K562 (cell line): ENCODE measurements at regions not wholly inside any gene's neighbourhood (a gene's known extent, or its start where the extent isn't known, plus 50 kb on each side); places are given as distances from the start of the nearest gene placed in this dataset.

Experiments
- MGA ChIP-seq: fragments of 450-650 bp; IDR thresholded peaks from 2 replicates; pipeline ENCODE4 v1.6.1; 2016; ENCODE audit warnings: mild to moderate bottlenecking, moderate library complexity
- NCOA1 ChIP-seq: fragments of 450-650 bp; IDR thresholded peaks from 2 replicates; pipeline ENCODE4 v1.6.1; 2016; ENCODE audit warnings: low read depth
- SOX6 ChIP-seq: fragments of 450-650 bp; IDR thresholded peaks from 2 replicates; pipeline ENCODE4 v1.6.1; 2014; ENCODE audit warnings: mild to moderate bottlenecking

DNA sequence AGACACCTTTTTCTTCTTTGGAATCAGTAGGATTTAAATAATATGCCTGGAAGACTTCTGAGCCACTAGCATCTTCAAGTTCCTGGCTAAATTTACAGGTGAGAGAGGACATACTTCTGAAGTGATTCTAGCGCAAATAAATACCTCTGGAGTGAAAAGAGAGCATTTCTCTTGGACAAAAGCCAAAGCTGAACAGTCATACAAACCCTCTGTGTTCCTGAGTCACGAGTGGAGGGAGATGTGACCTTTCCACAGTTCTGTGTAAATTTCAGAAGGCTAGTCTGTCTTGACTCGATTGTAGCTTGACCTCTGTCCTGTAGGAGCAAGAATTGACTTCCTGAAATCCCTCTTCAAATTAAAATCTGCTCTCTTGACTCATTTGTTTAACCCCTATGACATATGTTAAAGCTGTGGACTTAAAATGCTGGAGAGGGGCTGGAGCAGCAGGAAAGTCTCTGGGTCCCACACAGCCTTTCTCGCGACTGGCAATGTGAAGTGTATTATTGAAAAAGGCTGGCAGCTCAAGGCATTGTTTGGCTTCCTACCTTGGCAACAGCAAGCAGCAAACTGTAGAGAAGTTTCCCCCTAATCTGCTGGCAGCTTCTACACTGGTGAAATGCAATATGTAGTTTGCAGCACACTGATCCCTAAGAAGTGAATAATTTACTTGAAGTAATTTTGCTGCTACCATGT lies 79.6 kb upstream of the GCFC2 start (continued):
- no peak for TF ChIP-seq MGA
- TF ChIP-seq SOX6 = no peak
- TF ChIP-seq NCOA1 = no peak
- TF ChIP-seq, all 486 proteins: peak for 0
